Activated naive CD8-positive, alpha-beta T cell (primary cell): ENCODE measurements at regions not wholly inside any gene's neighbourhood (a gene's known extent, or its start where the extent isn't known, plus 50 kb on each side); places are given as distances from the start of the nearest gene placed in this dataset.

Source experiments
- H3K27ac Mint-ChIP-seq: one replicate; pipeline ENCODE4 v1.8.0; 2021; ENCODE audit warnings: mixed read lengths
- H3K27me3 Mint-ChIP-seq: one replicate; pipeline ENCODE4 v1.8.0; 2021; ENCODE audit warnings: mixed read lengths
- H3K36me3 Mint-ChIP-seq: one replicate; pipeline ENCODE4 v1.8.0; 2021; ENCODE audit warnings: mixed read lengths
- H3K4me1 Mint-ChIP-seq: one replicate; pipeline ENCODE4 v1.8.0; 2021; ENCODE audit warnings: low read depth, mixed read lengths
- H3K4me3 Mint-ChIP-seq: one replicate; pipeline ENCODE4 v1.8.0; 2021; ENCODE audit warnings: mild to moderate bottlenecking, mixed read lengths
- H3K9me3 Mint-ChIP-seq: one replicate; pipeline ENCODE4 v1.8.0; 2021; ENCODE audit warnings: low read depth, mixed read lengths

DNA sequence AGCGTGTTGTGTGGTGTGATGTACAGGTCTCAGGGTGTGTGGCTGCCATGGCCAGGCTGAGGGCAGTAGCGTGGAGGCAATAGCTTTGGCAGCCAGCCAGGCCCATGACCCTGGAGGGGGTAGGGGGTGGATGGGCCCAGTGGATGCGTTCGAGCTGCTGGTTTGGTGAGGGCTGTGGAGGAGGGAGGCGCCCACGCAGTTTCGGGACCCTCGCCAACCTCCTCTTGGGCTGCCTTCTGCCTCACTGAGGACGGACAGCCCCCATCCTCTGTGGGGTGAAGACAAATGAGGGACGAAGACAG lies 238.6 kb upstream of the GSE1 start:
- Mint-ChIP-seq H3K27me3 (peaks cover 4% of the 10 kb centered on the region), H3K36me3 (no peaks in the 10 kb centered on the region), H3K9me3 (no peaks in the 10 kb centered on the region), H3K4me3 (no peak overlapping the region), H3K27ac (no peak overlapping the region), H3K4me1 (peaks cover 6% of the 10 kb centered on the region)

DNA sequence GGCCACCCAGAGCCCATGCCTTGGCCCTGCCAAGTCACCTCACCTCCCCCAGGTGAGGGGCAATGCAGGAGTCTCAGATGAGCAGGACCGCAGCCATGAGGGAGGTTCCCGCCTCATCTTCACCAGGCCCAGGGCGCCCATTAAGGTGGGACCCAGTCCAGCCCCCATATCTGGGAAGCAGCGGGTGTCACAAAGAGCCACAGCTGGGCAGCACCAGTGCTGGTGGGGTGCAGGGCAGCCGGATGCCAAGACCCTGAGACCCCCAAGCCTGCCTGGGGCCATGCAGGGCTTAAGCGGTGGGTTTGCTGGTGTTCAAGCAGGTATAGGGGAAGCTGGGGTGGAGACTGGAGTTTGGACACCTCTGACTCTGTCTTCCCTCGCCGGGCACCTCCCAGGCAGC lies 237.8 kb upstream of the GSE1 start:
- H3K4me3 Mint-ChIP-seq, result no peak overlapping the region
- peaks cover 4% of the 10 kb centered on the region for H3K27me3 Mint-ChIP-seq
- no peaks in the 10 kb centered on the region for H3K9me3 Mint-ChIP-seq

DNA sequence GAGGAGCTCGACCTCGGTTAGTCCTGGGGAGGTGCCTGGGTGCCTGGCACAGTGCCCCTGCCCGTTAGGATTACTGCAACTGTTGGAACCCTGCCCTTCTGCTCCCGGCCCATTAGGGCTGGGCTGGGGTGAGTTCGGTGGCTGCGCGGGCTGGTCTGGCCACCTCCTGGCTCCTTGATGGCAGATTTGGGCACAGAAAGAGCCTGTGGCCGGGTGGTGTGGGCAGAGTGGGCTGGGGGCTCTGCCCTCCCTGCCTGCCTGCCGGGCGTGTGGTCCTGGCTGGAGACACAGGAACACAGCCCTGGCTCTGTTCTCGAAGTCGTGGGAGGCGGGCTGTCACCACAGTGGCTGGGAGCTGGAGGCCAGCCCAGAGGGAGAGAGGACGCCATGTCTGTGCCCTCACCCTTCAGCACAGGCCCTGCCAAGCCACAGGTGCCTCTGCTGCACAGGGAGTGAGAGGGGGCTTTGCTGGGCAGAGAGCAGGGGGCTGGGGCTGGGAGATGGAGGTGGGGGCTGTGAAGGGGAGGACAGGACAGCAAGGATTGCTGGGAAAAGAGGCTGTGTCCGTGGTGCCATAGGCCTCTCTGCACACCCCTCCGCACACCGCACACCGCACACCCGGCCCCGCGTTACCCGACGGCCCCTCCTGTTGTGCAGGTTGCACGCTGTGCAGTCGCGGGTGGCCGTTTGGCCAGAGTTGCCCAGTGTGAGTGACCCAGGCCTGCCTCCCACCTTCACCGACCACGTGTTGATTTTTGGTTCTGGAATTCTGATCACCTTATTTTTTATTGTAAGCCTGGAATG lies 236.6 kb upstream of the GSE1 start:
- Mint-ChIP-seq H3K27me3 (peaks cover 5% of the 10 kb centered on the region), H3K4me1 (peaks cover 6% of the 10 kb centered on the region), H3K27ac (no peak overlapping the region), H3K36me3 (no peaks in the 10 kb centered on the region), H3K4me3 (no peak overlapping the region), H3K9me3 (no peaks in the 10 kb centered on the region)

More for the DNA sequence above, 237.8 kb upstream of the GSE1 start:
- Mint-ChIP-seq H3K27ac (no peak overlapping the region), H3K36me3 (no peaks in the 10 kb centered on the region), H3K4me1 (peaks cover 6% of the 10 kb centered on the region)

DNA sequence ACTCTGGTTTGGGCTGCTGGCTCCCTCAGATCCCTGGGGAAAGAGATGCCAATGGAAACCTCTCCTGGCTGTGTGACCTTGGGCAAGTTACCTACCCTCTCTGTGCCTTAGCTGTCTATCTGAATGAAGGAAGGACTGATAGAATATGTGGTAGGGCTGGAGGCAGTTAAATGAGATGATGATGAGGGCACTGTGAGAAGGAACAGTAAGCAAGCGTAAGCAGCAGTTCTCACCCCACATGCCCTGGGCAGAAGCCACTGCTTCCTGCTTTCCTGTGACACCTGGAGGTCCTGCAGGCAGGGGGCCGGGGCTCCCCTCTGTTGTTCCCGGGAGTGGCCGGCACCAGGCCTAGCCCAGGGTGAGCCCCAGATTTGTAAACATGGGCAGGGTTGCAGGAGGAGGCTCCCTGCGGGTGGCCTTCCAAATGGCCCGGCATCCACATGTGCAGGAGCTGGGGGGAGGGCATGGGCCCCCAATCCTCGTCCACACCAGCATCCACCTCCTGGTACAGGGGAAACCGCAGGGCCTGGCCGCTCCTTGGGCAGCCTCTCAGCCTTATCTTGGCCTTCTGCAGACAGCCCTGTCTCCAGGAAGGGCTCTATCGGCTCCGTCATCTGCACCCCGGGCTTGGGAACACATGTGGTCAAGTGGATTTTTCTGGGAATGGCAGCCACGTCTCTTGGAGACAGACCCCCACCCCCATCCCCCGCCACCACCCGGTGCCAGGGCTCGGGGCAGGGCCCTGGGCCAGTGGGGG lies 235.6 kb upstream of the GSE1 start:
- H3K9me3 Mint-ChIP-seq, result no peaks in the 10 kb centered on the region
- H3K27ac Mint-ChIP-seq, result no peak overlapping the region
- no peaks in the 10 kb centered on the region for H3K36me3 Mint-ChIP-seq
- H3K4me3 Mint-ChIP-seq, result no peak overlapping the region
- H3K27me3 Mint-ChIP-seq, result peaks cover 5% of the 10 kb centered on the region
- H3K4me1 Mint-ChIP-seq, result peaks cover 6% of the 10 kb centered on the region

DNA sequence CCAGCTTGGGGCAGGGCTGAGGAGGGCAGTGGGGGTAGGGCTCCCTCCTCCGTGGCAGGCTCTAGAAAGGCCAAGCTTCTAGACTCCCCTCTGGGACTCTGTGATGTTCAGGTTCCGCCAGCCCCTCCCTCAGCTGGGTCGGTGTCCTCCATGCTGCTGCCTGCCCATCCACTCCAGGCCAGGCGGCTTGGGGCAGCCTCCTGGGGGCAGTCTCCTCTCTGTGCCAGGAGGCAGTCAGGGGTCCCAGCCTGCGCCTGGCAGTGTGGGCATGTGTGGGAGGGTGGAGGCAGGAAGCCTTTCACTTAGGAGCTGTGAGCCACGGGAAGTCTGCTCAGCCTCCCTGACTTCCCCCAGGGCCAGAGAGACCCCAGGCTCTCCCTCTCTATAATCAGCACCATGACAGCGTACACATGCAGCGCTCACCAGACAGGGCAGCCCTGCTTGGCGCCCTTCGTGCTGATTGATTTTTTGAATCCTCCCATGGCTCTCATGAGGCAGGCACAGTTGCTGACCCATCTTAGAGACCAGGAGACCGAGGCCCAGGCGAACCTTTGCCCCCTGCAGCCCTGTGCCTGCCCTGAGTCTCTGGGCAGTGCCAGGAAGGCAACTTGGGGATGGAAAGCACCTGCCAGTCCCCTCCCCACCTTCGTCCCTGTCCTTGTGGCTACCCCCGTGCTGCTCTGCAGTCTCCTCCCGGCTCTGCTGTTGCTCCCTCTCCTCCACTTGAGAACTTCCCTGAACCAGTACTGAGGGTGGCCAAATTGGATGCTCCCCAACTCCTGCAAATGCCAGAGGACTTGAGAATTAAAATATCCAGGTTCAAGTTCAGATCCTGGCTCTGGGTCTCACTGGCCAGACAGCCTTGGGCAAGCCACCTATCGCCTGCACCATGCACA lies 234.7 kb upstream of the GSE1 start:
- Mint-ChIP-seq H3K4me3 (no peak overlapping the region), H3K27ac (no peak overlapping the region), H3K27me3 (peaks cover 5% of the 10 kb centered on the region), H3K4me1 (no peaks in the 10 kb centered on the region), H3K36me3 (no peaks in the 10 kb centered on the region), H3K9me3 (no peaks in the 10 kb centered on the region)

DNA sequence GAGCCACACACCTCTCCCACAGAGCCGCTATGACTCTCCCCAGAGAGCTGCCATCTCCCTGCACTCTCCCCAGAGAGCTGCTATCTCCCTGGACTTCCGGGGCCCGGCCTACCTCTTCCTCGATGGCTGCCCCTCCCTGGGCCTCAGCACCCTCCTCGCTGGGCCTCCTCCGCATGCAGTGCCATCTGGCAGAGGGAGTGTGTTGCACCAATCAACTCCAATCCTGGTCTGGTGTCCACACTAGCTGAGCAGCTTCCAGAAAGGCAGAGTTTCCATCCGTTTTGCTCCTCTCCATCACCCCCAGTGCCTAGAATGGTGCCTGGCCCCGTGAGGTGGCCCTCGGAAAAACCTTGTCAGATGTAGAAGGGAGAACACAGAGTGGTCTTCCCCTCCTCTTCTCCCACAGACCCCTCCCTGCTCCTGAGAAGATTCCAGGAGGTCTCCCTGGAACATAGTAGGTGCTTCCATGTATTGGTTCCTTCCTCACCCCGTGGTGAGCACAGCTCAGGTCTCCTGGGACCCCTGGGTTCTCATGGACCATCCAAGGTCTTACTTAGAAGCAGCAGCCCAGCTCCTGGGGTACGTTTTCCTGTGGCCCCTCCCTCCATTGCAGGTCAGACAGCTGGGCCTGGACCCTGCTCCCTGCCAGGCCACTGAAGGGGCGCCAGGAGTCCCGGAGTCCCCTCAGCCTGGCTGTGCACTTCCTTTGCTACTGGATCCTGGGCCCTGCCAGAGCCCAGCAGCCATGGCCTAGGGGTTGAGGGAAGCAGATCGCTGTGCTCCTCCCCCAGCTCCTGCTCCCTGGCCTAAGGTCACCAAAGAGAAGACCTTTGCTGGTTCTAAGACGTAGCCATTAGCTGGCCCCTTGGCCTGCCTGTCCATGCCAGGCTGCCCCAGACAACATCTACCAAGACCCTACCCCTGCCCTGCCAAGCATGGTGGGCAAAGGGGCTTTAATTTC lies 233.8 kb upstream of the GSE1 start:
- Mint-ChIP-seq H3K4me3 (no peak overlapping the region), H3K9me3 (no peaks in the 10 kb centered on the region), H3K27me3 (peaks cover 5% of the 10 kb centered on the region), H3K27ac (no peak overlapping the region), H3K4me1 (no peaks in the 10 kb centered on the region), H3K36me3 (no peaks in the 10 kb centered on the region)

DNA sequence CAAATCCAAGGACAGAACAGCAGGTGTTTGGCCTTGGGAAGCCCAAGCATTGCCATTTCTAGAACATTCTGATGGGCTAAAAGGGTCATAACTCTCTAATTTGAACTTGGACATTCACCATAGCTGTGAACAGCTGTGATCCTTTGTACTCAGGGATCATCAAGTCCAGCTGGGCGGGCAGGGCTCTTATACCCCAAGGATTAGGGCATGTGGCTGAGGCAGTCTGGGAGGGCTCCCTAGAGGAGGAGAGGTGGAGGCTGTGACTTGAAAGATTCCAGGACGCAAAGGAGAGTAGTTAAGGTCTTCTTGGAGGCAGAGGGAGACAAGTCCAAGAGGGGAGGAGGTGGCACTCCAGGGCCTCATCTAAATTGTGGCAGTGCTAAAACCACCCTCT lies 233.1 kb upstream of the GSE1 start:
- no peaks in the 10 kb centered on the region for H3K36me3 Mint-ChIP-seq
- H3K9me3 Mint-ChIP-seq, result no peaks in the 10 kb centered on the region
- no peak overlapping the region for H3K27ac Mint-ChIP-seq
- peaks cover 5% of the 10 kb centered on the region for H3K27me3 Mint-ChIP-seq
- no peak overlapping the region for H3K4me3 Mint-ChIP-seq
- H3K4me1 Mint-ChIP-seq, result no peaks in the 10 kb centered on the region

DNA sequence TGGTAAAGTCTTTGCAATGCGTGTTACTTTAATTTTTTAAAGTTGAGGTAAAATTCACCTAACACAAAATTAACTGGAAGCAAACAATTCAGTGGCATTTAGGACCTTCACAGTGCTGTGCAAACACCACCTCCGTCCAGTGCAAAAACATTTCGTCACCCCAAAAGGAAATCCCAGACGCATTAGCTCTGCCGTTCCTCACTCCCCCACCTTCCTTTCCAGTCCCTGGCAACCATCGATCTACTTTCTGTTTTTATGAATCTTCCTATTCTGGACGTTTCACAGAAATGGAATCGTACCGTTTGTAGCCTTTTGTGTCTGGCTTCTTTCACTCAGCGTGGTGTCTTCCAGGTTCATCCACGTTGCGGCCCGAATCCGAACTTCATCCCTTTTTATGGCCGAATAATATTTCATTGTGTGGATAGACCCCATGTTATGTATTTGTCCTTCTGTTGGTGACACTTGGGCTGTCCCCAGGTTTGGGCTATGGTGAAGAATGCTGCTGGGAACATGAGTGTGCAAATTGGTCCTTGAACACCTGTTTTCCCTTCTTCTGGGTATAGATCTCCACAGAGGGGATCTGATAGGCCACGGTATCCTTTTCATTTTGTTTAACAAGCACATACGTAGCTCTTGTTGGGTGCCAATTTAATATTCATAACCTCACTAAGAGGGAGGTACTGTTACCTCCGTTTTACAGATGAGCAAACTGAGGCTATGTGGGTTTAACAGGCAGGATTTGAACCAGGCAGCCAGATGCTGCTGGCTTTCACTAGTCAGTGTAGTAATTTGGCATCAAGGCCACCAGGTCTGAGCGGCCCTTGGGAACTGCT lies 232.0 kb upstream of the GSE1 start:
- H3K9me3 Mint-ChIP-seq, result no peaks in the 10 kb centered on the region
- no peaks in the 10 kb centered on the region for H3K4me1 Mint-ChIP-seq
- H3K27me3 Mint-ChIP-seq, result peaks cover 5% of the 10 kb centered on the region
- H3K36me3 Mint-ChIP-seq, result no peaks in the 10 kb centered on the region
- no peak overlapping the region for H3K4me3 Mint-ChIP-seq
- no peak overlapping the region for H3K27ac Mint-ChIP-seq

DNA sequence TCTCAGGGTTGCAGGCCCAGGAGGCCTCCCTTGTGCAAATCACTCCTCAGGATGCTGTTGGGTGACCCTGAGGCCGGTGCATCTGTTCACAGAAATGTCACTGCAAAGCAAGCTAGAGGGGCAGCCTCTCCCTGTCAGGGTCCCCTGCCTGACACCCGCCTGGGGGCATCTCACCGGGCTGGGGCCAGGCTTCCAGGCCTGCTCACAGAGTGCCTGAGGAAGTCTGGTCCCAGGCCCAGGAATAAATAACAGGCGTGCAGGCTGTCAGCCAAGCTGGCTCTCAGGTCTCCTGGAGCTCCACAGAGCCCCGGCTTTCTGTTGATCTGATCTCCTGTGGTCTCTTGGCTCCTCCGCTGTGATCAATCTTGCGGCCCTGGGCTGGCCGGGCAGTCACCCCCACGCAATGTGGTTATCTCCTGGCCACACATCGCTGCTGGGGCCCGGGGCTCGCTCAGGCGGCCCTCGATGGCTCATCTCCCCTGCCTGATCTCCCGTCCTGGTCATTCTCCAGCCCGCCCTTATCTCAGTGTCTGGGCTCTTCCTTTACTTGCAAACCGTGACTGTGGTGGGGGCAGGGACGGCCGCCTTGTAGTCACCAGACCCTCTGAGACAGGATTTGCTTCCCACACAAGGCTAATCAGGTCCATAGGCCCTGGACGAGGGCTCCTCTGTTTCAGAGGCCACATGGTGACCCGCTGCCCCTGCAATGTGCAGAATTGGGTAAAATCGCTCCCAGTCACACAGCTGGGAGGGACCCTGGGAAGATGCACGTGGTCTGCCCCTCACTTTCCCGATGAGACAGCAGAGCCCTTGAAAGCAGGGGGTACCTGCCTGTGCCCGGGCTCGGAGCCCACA lies 231.2 kb upstream of the GSE1 start:
- H3K36me3 Mint-ChIP-seq, result no peaks in the 10 kb centered on the region
- no peaks in the 10 kb centered on the region for H3K9me3 Mint-ChIP-seq
- H3K4me1 Mint-ChIP-seq, result no peaks in the 10 kb centered on the region
- H3K27me3 Mint-ChIP-seq, result peaks cover 5% of the 10 kb centered on the region
- H3K4me3 Mint-ChIP-seq, result no peak overlapping the region
- H3K27ac Mint-ChIP-seq, result no peak overlapping the region

DNA sequence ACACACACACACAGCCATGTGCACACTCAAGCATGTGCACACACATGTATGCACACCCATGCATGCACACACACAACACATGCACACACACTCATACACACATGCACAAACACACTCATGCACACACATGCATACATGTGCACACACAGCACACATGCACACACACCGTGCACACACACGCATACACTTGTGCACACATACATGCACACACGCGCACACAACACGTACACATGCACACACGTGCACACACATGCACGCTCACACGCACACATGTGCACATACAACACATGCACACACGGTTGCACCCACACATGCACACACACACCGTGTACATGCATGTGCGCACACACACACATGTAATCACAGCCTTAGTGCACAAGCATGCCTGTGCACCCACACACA lies 230.4 kb upstream of the GSE1 start:
- Mint-ChIP-seq H3K27ac (no peak overlapping the region), H3K4me1 (no peaks in the 10 kb centered on the region), H3K9me3 (no peaks in the 10 kb centered on the region), H3K27me3 (peaks cover 8% of the 10 kb centered on the region), H3K36me3 (no peaks in the 10 kb centered on the region), H3K4me3 (no peak overlapping the region)

DNA sequence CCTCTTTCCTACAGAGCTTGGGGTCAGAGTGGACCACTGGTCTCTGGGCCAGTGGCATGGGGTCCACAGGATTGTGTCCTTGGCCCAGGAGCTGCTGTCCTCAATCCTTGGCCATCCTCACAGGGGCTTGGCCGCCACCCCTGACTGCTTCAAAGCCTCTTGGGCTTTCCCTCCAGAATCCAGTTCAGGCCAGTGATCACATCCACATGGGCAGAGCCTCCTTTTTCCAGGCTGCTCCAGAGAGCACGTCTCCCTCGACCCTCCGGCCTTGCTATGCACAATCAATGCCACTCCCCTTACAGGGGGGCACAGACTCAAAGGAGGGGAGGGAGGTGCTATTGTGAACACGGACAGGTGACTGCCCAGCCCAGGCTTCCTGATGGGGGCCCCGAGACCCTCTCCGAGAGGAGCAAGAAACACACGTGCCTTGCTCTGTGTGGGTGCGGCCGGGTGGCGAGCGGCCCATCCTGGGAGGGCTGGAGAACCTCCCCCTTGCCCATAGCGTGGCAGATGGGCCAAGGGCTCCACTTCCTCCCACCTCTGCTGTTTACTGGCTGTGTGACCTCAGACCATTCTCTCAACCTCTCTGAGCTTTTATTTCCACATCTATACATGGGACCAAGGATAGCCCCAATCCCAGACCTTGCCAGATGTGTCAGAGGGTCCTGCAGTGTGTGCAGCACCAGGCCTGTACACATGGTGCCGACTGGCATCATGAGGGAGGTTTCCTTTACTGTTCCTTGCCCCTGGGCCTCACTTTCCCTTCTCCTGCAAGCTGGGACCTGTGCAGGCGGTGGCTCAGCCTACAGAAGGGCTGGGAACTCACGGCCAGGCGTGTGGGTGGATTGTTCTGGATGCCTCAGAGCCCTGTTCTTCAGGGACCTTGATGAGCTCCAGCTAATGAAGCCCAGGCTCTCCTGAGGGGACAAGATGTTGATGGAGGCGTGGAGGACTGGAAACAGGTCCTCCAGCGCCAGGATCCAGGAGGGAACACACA lies 229.0 kb upstream of the GSE1 start:
- H3K27me3 Mint-ChIP-seq, result peaks cover 7% of the 10 kb centered on the region
- no peak overlapping the region for H3K4me3 Mint-ChIP-seq
- no peaks in the 10 kb centered on the region for H3K9me3 Mint-ChIP-seq
- no peaks in the 10 kb centered on the region for H3K36me3 Mint-ChIP-seq
- H3K4me1 Mint-ChIP-seq, result no peaks in the 10 kb centered on the region
- H3K27ac Mint-ChIP-seq, result no peak overlapping the region

DNA sequence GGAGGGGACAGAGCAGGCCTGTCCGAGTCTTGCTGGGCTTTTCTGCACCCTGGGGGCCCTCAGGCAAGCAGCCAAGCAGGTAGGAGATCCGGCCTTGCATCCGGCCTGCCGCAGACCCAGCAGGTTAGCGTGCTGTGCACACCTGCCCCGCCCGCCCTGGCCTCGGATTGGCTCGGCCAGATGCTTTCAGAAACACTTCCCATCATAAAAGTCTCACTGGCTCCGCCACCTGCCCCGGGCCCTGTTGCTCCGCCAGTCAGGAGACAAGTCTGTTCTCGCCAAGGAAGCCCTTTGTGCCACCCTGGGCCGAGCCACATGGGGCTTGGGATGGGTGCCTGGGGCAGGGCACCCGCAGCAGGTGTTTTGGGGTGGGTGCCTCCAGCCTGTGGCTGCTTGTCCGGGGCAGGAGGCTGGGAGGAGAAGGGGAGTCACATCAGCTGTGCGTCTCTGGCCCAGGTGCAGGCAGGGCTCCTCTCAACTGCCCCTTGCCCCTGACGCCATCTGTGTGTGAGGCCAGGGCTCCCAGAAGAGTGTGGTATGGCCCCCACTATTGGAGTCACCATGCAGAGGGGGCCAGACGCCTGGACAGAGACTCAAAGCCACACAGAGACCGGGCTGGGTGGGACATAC lies 228.2 kb upstream of the GSE1 start:
- peaks cover 5% of the 10 kb centered on the region for H3K27me3 Mint-ChIP-seq
- no peaks in the 10 kb centered on the region for H3K4me1 Mint-ChIP-seq
- H3K9me3 Mint-ChIP-seq, result no peaks in the 10 kb centered on the region
- no peaks in the 10 kb centered on the region for H3K36me3 Mint-ChIP-seq
- no peak overlapping the region for H3K27ac Mint-ChIP-seq
- H3K4me3 Mint-ChIP-seq, result no peak overlapping the region
